ENCODE measurements at regions not wholly inside any gene's neighbourhood (a gene's known extent, or its start where the extent isn't known, plus 50 kb on each side); places are given as distances from the start of the nearest gene placed in this dataset.

DNA sequence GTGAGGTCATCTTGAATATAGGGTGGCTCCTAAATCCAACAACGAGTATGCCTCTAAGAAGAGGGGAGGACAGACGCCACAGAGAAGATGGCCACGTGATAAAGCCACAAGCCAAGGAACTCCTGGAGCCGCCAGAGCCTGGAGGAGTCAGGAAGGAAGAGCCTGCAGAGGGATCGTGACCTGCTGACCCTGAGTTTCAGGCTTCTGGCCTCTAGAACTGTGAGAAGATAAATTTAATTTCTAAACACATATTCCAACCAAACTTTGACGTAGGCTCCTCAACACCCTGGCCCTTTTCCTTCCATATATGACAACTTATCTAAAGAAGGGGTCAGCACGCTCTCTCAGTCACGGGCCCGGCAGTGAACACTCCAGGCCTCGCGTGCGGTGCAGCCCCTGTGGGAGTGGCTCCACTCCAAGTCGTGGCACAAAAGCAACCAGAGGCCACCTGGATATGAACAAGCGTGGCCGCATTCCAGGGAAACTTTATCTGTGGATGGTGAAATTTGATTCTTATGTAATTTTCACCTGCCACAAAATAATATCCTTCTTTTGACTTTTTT, 138.6 kb upstream of the AJAP1 start:
- Histone ChIP-seq H3K27me3 (ENCODE audit: control insufficient read depth, insufficient read depth, low read length) (peaks cover 2% of the 10 kb centered on the region; the same call in 1 of the 2 replicates), H3K9me3 (ENCODE audit: control insufficient read depth, insufficient read depth, low read depth, low read length) (no peaks in the 10 kb centered on the region), H3K36me3 (ENCODE audit: control insufficient read depth, insufficient read depth, low read length) (no peaks in the 10 kb centered on the region), H3K4me1 (ENCODE audit: control insufficient read depth, insufficient read depth, low read length) (no peaks in the 10 kb centered on the region), H3K4me3 (ENCODE audit: low read depth in 2 of 2, low read length in 2 of 2) (no peak overlapping the region), H3K27ac (ENCODE audit: low read length) (no peak overlapping the region)
- ATAC-seq (no peak), DNase-seq (ENCODE audit: low read depth, low spot score) (no peak)
- in situ Hi-C loops (cut with HindIII; ENCODE audit: low pct_unique_long_range_greater_than_20kb, low sequenced_read_pairs) = no loop called here
- TF ChIP-seq TCF7L2 (IDR thresholded peaks at IDR 0.05; ENCODE audit: low read depth, low read length) (no peak), POLR2AphosphoS5 (IDR thresholded peaks at IDR 0.05; ENCODE audit: low read depth, low read length) (no peak), SIN3A (IDR thresholded peaks at IDR 0.05; ENCODE audit: borderline replicate concordance, insufficient read depth, low read depth, low read length) (no peak)
- TF ChIP-seq, protein P1, sequence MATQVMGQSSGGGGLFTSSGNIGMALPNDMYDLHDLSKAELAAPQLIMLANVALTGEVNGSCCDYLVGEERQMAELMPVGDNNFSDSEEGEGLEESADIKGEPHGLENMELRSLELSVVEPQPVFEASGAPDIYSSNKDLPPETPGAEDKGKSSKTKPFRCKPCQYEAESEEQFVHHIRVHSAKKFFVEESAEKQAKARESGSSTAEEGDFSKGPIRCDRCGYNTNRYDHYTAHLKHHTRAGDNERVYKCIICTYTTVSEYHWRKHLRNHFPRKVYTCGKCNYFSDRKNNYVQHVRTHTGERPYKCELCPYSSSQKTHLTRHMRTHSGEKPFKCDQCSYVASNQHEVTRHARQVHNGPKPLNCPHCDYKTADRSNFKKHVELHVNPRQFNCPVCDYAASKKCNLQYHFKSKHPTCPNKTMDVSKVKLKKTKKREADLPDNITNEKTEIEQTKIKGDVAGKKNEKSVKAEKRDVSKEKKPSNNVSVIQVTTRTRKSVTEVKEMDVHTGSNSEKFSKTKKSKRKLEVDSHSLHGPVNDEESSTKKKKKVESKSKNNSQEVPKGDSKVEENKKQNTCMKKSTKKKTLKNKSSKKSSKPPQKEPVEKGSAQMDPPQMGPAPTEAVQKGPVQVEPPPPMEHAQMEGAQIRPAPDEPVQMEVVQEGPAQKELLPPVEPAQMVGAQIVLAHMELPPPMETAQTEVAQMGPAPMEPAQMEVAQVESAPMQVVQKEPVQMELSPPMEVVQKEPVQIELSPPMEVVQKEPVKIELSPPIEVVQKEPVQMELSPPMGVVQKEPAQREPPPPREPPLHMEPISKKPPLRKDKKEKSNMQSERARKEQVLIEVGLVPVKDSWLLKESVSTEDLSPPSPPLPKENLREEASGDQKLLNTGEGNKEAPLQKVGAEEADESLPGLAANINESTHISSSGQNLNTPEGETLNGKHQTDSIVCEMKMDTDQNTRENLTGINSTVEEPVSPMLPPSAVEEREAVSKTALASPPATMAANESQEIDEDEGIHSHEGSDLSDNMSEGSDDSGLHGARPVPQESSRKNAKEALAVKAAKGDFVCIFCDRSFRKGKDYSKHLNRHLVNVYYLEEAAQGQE (IDR thresholded peaks at IDR 0.05; ENCODE audit: insufficient read depth in 1 of 2, low read depth in 2 of 2, low read length in 1 of 2) = no peak
- TF ChIP-seq, protein P2, sequence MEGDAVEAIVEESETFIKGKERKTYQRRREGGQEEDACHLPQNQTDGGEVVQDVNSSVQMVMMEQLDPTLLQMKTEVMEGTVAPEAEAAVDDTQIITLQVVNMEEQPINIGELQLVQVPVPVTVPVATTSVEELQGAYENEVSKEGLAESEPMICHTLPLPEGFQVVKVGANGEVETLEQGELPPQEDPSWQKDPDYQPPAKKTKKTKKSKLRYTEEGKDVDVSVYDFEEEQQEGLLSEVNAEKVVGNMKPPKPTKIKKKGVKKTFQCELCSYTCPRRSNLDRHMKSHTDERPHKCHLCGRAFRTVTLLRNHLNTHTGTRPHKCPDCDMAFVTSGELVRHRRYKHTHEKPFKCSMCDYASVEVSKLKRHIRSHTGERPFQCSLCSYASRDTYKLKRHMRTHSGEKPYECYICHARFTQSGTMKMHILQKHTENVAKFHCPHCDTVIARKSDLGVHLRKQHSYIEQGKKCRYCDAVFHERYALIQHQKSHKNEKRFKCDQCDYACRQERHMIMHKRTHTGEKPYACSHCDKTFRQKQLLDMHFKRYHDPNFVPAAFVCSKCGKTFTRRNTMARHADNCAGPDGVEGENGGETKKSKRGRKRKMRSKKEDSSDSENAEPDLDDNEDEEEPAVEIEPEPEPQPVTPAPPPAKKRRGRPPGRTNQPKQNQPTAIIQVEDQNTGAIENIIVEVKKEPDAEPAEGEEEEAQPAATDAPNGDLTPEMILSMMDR (IDR thresholded peaks at IDR 0.05) = no peak
- no TSS peak for BruUV-seq (replicated peaks)
- intact Hi-C loops (cut with micrococcal nuclease; ENCODE audit: unreplicated experiment) = no loop called here
- ChIA-PET POLR2A (no interaction called here), CTCF (no interaction called here)

DNA sequence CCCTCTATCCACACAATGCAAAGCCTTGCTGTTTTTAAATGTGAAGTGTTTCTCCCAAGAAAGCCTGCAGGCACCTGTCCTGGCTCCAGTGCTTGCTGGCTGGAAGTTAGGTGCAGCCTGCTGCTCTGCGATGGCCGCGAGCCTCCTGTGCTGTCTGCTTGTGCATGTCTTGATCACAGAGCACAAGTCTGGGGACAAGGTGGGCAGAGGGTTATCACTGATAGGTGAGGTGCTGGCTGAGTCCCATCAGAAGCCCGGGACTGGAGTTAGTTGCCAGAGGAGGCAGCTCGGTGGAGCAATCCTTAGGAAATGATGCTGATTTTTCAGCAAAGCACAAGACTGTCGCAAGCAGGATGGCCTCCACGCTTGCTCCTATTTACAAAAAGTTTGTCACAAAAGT, 137.8 kb upstream of the AJAP1 start:
- CTCF ChIA-PET = no interaction called here
- ATAC-seq = no peak
- in situ Hi-C loops (cut with HindIII; ENCODE audit: low pct_unique_long_range_greater_than_20kb, low sequenced_read_pairs) = no loop called here

More for the DNA sequence above, 137.8 kb upstream of the AJAP1 start:
- TF ChIP-seq POLR2AphosphoS5 (IDR thresholded peaks at IDR 0.05; ENCODE audit: low read depth, low read length) (no peak), TCF7L2 (IDR thresholded peaks at IDR 0.05; ENCODE audit: low read depth, low read length) (no peak), SIN3A (IDR thresholded peaks at IDR 0.05; ENCODE audit: borderline replicate concordance, insufficient read depth, low read depth, low read length) (no peak)
- TF ChIP-seq, protein P2 (IDR thresholded peaks at IDR 0.05) = no peak
- TF ChIP-seq, protein P1 (IDR thresholded peaks at IDR 0.05; ENCODE audit: insufficient read depth in 1 of 2, low read depth in 2 of 2, low read length in 1 of 2) = no peak
- POLR2A ChIA-PET = no interaction called here
- BruUV-seq (replicated peaks) = no TSS peak
- Histone ChIP-seq H3K9me3 (ENCODE audit: control insufficient read depth, insufficient read depth, low read depth, low read length) (no peaks in the 10 kb centered on the region), H3K4me1 (ENCODE audit: control insufficient read depth, insufficient read depth, low read length) (no peaks in the 10 kb centered on the region), H3K4me3 (ENCODE audit: low read depth in 2 of 2, low read length in 2 of 2) (no peak overlapping the region), H3K27ac (ENCODE audit: low read length) (no peak overlapping the region), H3K27me3 (ENCODE audit: control insufficient read depth, insufficient read depth, low read length) (peaks cover 2% of the 10 kb centered on the region; the same call in 1 of the 2 replicates), H3K36me3 (ENCODE audit: control insufficient read depth, insufficient read depth, low read length) (no peaks in the 10 kb centered on the region)
- DNase-seq (ENCODE audit: low read depth, low spot score) = no peak
- intact Hi-C loops (cut with micrococcal nuclease; ENCODE audit: unreplicated experiment) = no loop called here

Data from Panc1 (cell line).